HUES64 (cell line): ENCODE measurements at regions not wholly inside any gene's neighbourhood (a gene's known extent, or its start where the extent isn't known, plus 50 kb on each side); places are given as distances from the start of the nearest gene placed in this dataset.
A peak's percentile ranks its signal among the peaks of the same experiment; 100 is the strongest.

Experiments used
- H3K27ac ChIP-seq: 2 replicates; pipeline ENCODE4 v1.7.0; 2013; ENCODE audit warnings: low read depth, low read length, inconsistent platforms
- H3K27me3 ChIP-seq: 2 replicates; pipeline ENCODE4 v1.6.1; 2013; ENCODE audit warnings: mild to moderate bottlenecking, low read length; ENCODE audit not compliant: insufficient read depth
- H3K36me3 ChIP-seq: 2 replicates; pipeline ENCODE4 v1.6.1; 2013; ENCODE audit warnings: mild to moderate bottlenecking, low read length; ENCODE audit not compliant: insufficient read depth
- H3K4me1 ChIP-seq: 2 replicates; pipeline ENCODE4 v1.6.1; 2013; ENCODE audit warnings: mild to moderate bottlenecking, low read length, moderate library complexity; ENCODE audit not compliant: insufficient read depth
- H3K4me3 ChIP-seq: 2 replicates; pipeline ENCODE4 v1.5.1; 2013; ENCODE audit warnings: mild to moderate bottlenecking, low read length, moderate library complexity
- H3K9ac ChIP-seq: 2 replicates; pipeline ENCODE4 v1.6.1; 2013; ENCODE audit warnings: mild to moderate bottlenecking, low read depth, low read length
- H3K9me3 ChIP-seq: 2 replicates; pipeline ENCODE4 v1.6.1; 2013; ENCODE audit warnings: low read depth, low read length; ENCODE audit not compliant: insufficient read depth
- WGBS: fragments of 150-250, 120-280 bp; methylation state at CpG from one replicate; pipeline ENCODE4 v1.1.7; 2013; ENCODE audit warnings: missing lambda C conversion rate; 5-methylcytosine and 5-hydroxymethylcytosine counted together

- no peak overlapping the region for H3K27ac ChIP-seq
- H3K27me3 ChIP-seq = no peaks in the 10 kb centered on the region
- H3K9ac ChIP-seq = no peak overlapping the region
- H3K4me3 ChIP-seq = no peak overlapping the region
- H3K36me3 ChIP-seq = no peaks in the 10 kb centered on the region
- H3K9me3 ChIP-seq = no peaks in the 10 kb centered on the region
- 100% methylated on average over 1 of the region's 1 CpG for WGBS
- H3K4me1 ChIP-seq = no peaks in the 10 kb centered on the region
These were observed 1462.1 kb downstream of the DPP10 start for GRCh38 chr2:115904516-115904915.

- Histone ChIP-seq H3K27me3 (no peaks in the 10 kb centered on the region), H3K27ac (no peak overlapping the region), H3K9me3 (no peaks in the 10 kb centered on the region), H3K4me3 (no peak overlapping the region), H3K9ac (no peak overlapping the region), H3K36me3 (no peaks in the 10 kb centered on the region), H3K4me1 (no peaks in the 10 kb centered on the region)
- 96% methylated on average over 2 of the region's 2 CpGs for WGBS
These were observed 1466.3 kb downstream of the DPP10 start for GRCh38 chr2:115908731-115909130.

- no peaks in the 10 kb centered on the region for H3K9me3 ChIP-seq
- no peaks in the 10 kb centered on the region for H3K4me1 ChIP-seq
- H3K4me3 ChIP-seq = no peak overlapping the region
- H3K27ac ChIP-seq = no peak overlapping the region
- H3K27me3 ChIP-seq = no peaks in the 10 kb centered on the region
- no peak overlapping the region for H3K9ac ChIP-seq
- WGBS = 84% methylated on average over 6 of the region's 6 CpGs
- H3K36me3 ChIP-seq = no peaks in the 10 kb centered on the region
These were observed 1467.8 kb downstream of the DPP10 start for GRCh38 chr2:115910270-115910669.

- WGBS = 95% methylated on average over 5 of the region's 5 CpGs
- H3K4me1 ChIP-seq = no peaks in the 10 kb centered on the region
- no peak overlapping the region for H3K27ac ChIP-seq
- H3K36me3 ChIP-seq = no peaks in the 10 kb centered on the region
- H3K4me3 ChIP-seq = no peak overlapping the region
- no peaks in the 10 kb centered on the region for H3K27me3 ChIP-seq
- H3K9ac ChIP-seq = no peak overlapping the region
- H3K9me3 ChIP-seq = no peaks in the 10 kb centered on the region
These were observed 1471.5 kb downstream of the DPP10 start for GRCh38 chr2:115913921-115914320.

- 79% methylated on average over 2 of the region's 2 CpGs for WGBS
- H3K4me1 ChIP-seq = peaks cover 28% of the 10 kb centered on the region
These were observed 1479.1 kb downstream of the DPP10 start for GRCh38 chr2:115921541-115921940.

GRCh38 chr2:115939902-115940301 is 1497.5 kb downstream of the DPP10 start:
- H3K36me3 ChIP-seq = no peaks in the 10 kb centered on the region
- no peaks in the 10 kb centered on the region for H3K9me3 ChIP-seq
- no peak overlapping the region for H3K4me3 ChIP-seq
- no peaks in the 10 kb centered on the region for H3K4me1 ChIP-seq
- no peaks in the 10 kb centered on the region for H3K27me3 ChIP-seq
- H3K9ac ChIP-seq = no peak overlapping the region
- WGBS = 86% methylated on average over 3 of the region's 3 CpGs
- H3K27ac ChIP-seq = no peak overlapping the region

More at GRCh38 chr2:115921541-115921940, 1479.1 kb downstream of the DPP10 start:
- Histone ChIP-seq H3K4me3 (no peak overlapping the region), H3K27ac (peak overlapping the region; percentile 24; the same call in 1 of the 2 replicates), H3K9ac (no peak overlapping the region), H3K27me3 (no peaks in the 10 kb centered on the region), H3K9me3 (no peaks in the 10 kb centered on the region), H3K36me3 (no peaks in the 10 kb centered on the region)

- Histone ChIP-seq H3K27me3 (no peaks in the 10 kb centered on the region), H3K9ac (no peak overlapping the region), H3K4me1 (no peaks in the 10 kb centered on the region), H3K9me3 (no peaks in the 10 kb centered on the region), H3K36me3 (no peaks in the 10 kb centered on the region), H3K27ac (no peak overlapping the region), H3K4me3 (no peak overlapping the region)
- 97% methylated on average over 5 of the region's 5 CpGs for WGBS
These were observed 1500.4 kb downstream of the DPP10 start for GRCh38 chr2:115942800-115943199.

GRCh38 chr2:115946341-115946740 is 1503.9 kb downstream of the DPP10 start:
- Histone ChIP-seq H3K4me3 (no peak overlapping the region), H3K27ac (no peak overlapping the region), H3K9me3 (no peaks in the 10 kb centered on the region), H3K4me1 (no peaks in the 10 kb centered on the region), H3K9ac (no peak overlapping the region), H3K36me3 (no peaks in the 10 kb centered on the region), H3K27me3 (no peaks in the 10 kb centered on the region)
- WGBS = 97% methylated on average over 1 of the region's 1 CpG

GRCh38 chr2:115946891-115947290 is 1504.5 kb downstream of the DPP10 start:
- Histone ChIP-seq H3K27me3 (no peaks in the 10 kb centered on the region), H3K27ac (no peak overlapping the region)
- 92% methylated on average over 2 of the region's 2 CpGs for WGBS

GRCh38 chr2:115976916-115977315 is 1534.5 kb downstream of the DPP10 start:
- Histone ChIP-seq H3K9ac (no peak overlapping the region), H3K4me3 (no peak overlapping the region), H3K9me3 (peaks cover 5% of the 10 kb centered on the region; the same call in 1 of the 2 replicates), H3K27me3 (no peaks in the 10 kb centered on the region), H3K4me1 (no peaks in the 10 kb centered on the region), H3K36me3 (no peaks in the 10 kb centered on the region), H3K27ac (no peak overlapping the region)
- 90% methylated on average over 1 of the region's 1 CpG for WGBS

More at GRCh38 chr2:115946891-115947290, 1504.5 kb downstream of the DPP10 start:
- Histone ChIP-seq H3K36me3 (no peaks in the 10 kb centered on the region), H3K9me3 (no peaks in the 10 kb centered on the region), H3K9ac (no peak overlapping the region), H3K4me1 (no peaks in the 10 kb centered on the region), H3K4me3 (no peak overlapping the region)

- WGBS = 97% methylated on average over 4 of the region's 4 CpGs
- Histone ChIP-seq H3K36me3 (no peaks in the 10 kb centered on the region), H3K4me1 (no peaks in the 10 kb centered on the region; the same call in 1 of the 2 replicates), H3K27ac (no peak overlapping the region), H3K27me3 (no peaks in the 10 kb centered on the region), H3K9ac (no peak overlapping the region), H3K9me3 (no peaks in the 10 kb centered on the region), H3K4me3 (no peak overlapping the region)
These were observed 1556.6 kb downstream of the DPP10 start for GRCh38 chr2:115999039-115999438.

- no peak overlapping the region for H3K4me3 ChIP-seq
- no peak overlapping the region for H3K27ac ChIP-seq
- H3K27me3 ChIP-seq = no peaks in the 10 kb centered on the region
- H3K36me3 ChIP-seq = no peaks in the 10 kb centered on the region
- H3K9ac ChIP-seq = no peak overlapping the region
- no peaks in the 10 kb centered on the region for H3K4me1 ChIP-seq
- no peaks in the 10 kb centered on the region for H3K9me3 ChIP-seq
- 82% methylated on average over 2 of the region's 2 CpGs for WGBS
These were observed 1580.6 kb downstream of the DPP10 start for GRCh38 chr2:116023026-116023425.
